ENCODE measurements at regions not wholly inside any gene's neighbourhood (a gene's known extent, or its start where the extent isn't known, plus 50 kb on each side); places are given as distances from the start of the nearest gene placed in this dataset.
"Not testable (repeated sequence)": the region's sequence is repeated elsewhere in the genome, so short reads cannot be mapped to it uniquely, and the experiment has no call there.

DNA sequence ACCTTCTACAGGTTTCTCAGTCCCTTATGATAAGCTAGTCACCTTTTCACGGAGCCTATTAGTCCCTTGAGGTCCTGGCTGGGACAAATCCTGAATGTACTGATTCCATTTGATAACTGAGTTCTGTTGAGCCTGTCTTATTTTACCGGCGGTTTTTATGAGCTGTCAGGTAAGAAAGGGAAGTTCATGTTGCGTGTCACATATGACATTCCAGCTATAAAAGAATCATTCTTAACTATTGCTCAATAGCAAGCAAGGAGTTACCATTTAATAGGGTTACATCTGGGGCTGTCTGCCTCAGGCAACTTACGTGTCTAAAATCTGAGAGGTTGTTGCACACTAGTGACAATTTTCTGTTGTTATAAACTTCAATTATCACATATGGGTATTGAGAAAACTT, 394.6 kb downstream of the TECRL start:
- DNase-seq (ENCODE audit: low spot score) = no peak

DNA sequence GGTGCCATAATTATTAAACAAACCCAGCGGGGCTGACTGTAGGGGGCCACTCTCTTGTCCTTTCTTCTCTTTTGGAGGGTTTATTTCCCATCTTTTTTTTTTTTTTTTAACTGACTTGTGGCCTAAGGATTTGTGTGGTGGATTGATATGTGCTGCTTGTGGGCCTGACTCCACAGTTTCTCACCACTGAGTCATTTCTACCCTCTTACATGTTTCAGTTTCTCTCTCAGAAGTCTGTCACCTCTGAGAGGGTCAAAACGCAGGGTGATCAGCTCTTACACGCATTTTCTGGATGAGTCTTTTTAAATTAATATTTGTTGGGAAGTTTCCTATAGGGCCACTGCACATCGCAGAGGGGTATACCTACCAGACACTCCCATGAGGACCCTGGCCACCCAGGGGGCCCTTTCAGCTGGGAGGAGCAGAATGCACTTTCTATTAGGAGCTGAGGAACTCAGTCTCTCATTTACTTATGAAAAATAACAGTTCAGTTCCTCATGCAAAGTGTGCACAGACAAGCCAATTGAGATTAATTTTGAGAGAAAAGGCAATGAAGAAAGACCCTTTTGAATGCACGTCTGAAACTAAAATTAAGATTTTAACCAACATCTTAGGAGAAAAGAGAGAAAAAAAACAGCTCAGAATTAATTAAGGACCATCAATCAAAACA, 407.9 kb downstream of the TECRL start:
- DNase-seq (ENCODE audit: low spot score) = no peak

DNA sequence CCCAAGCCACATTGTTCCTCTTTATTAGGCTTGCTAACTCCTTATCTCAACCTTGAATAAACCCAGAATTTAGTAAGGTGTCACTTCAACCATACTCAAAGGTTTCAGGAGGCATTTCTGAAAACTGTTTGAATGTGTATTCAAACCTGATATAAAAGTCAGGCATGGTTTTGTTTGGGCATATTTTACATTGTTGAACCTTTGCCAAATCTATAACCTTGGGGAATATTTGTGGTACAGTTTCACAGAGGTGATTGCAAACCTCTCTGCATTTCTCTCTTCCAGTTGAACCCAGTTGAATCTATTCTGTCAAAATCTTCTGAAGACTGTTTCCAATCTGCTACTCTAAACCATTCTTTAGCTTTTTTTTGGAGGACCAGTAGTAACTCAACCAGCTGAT, 409.0 kb downstream of the TECRL start:
- no peak for DNase-seq (ENCODE audit: low spot score)

DNA sequence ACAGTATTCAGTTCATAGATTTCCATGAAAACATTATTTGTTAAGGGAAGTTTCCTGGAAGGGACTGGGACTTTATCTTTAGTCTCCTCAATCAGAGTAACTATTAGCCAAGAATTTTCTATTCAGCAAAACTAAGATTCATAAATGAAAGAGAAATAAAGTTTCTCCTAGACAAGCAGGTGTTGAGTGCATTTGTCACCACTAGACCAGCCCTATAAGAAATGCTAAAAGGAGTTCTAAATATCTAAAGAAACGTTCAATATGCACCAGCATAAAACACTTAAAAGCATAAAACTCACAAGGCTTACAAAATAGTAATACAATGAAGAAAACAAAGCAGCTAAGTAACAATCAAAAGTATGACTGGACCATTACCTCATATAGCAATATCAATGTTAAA, 423.0 kb downstream of the TECRL start:
- no peak for DNase-seq (ENCODE audit: low spot score)

DNA sequence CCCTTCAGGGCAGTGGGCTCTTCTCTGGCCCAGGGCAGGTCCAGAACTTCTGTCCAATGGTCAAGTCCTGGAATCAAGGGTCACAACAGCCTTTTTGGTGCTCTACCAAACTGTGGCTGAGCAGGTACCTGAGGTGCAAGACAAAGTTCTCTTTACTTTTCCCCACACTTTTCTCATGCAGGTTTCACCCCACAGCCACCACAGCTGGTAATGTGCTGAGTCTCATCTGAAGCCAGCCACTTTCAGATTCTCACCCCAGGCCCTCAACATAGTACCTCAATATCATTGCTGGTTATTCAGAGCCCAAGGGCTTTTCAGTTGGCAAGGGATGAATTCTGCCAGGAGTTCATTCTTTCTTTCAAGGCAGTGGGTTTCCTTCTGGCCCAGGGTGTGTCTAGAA, 426.0 kb downstream of the TECRL start:
- DNase-seq (ENCODE audit: low spot score) = no peak

DNA sequence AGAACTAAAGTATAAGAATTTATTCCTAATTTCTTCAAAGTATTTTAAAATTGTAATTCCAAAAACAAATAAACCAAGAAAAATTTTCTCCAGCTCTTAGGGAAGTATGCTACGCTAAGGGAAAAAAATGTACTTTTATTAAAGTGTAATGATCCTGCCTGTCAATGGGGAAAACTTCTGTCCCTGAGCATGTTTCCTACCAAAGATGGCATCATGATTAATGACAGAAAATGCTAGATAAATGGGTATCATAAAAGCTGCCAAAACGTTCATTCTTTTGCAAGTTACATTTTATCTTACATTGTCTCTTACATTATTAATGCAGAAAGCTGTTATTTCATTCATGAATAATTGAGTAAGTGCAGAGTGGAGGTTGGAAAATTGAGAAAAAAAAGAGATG, 443.4 kb downstream of the TECRL start:
- no peak for DNase-seq (ENCODE audit: low spot score)

DNA sequence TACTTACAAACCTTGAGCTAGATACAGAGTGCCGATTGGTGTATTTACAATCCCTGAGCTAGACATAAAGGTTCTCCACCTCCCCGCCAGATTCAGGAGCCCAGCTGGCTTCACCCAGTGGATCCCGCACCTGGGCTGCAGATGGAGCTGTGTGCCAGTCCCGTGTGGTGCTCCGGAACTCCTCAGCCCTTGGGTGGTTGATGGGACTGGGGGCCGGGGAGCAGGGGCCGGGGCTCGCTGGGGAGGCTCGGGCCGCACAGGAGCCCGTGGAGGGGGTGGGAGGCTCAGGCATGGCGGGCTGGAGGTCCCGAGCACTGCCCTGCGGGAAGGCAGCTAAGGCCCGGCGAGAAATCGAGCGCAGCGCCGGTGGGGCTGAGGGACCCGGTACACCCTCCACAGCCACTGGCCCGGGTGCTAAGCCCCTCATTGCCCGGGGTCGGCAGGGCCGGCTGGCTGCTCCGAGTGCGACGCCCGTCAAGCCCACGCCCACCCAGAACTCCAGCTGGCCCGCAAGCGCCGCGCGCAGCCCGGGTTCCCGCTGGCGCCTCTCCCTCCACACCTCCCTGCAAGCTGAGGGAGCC, 466.5 kb downstream of the TECRL start:
- not testable (repeated sequence) for DNase-seq (ENCODE audit: low spot score)

DNA sequence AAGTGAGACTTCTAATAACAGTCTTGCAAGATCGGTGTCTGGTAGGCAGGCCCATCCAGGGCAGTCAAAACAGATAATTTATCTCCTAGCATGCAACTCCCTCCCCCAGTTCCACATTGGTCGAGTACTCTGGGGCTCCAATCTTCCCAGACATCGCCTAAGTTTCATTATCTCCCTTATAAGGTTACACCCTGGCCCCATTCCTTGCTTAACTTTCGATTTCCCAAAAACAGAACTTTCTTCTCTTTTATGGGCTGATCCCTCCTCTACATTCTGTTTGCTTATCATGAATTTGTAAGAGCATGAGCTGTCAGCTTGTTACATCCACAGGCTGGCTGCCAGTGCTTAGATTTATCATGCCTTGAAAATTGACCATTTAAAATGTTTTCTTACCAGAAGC, 471.3 kb downstream of the TECRL start:
- DNase-seq (ENCODE audit: low spot score) = no peak

DNA sequence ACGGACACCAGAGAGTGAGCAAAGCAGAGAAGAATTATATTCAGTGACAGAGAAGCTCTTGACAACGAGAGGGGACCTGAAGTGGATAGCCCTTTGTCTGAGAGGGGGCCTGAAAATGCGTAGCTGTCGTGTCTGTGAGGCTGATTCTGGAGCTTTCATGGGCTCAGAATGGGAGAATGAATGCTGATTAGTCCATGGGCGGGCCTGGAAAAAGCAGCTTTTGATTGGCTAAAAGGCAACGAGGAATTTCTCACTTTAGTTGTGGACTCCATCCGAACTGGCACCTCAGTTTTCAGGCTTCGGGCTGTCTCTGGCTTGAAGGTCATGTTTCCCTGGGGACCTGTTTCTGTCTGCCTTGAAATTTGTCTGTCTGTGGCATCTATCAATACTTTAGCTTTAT, 487.1 kb downstream of the TECRL start:
- no peak for DNase-seq (ENCODE audit: low spot score)

DNA sequence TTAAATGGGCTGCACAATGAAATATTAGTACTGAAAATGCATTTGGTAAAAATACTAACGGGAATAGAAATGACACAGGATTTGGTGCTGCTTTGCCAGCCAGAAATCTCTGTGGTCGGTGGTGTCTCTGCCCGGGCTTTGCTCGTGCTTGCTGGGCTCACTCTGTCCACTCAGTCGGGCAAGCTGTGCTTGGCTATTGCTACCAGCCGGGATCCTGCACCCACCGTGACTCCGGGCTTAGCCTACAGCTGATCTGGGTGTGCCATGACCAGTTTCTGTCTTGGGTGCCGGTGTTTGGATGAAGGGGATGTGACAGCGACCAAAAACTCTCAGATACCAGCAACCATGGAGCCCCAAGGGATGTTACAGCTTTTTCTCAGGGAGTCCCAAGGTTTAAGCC, 487.7 kb downstream of the TECRL start:
- DNase-seq (ENCODE audit: low spot score) = no peak

DNA sequence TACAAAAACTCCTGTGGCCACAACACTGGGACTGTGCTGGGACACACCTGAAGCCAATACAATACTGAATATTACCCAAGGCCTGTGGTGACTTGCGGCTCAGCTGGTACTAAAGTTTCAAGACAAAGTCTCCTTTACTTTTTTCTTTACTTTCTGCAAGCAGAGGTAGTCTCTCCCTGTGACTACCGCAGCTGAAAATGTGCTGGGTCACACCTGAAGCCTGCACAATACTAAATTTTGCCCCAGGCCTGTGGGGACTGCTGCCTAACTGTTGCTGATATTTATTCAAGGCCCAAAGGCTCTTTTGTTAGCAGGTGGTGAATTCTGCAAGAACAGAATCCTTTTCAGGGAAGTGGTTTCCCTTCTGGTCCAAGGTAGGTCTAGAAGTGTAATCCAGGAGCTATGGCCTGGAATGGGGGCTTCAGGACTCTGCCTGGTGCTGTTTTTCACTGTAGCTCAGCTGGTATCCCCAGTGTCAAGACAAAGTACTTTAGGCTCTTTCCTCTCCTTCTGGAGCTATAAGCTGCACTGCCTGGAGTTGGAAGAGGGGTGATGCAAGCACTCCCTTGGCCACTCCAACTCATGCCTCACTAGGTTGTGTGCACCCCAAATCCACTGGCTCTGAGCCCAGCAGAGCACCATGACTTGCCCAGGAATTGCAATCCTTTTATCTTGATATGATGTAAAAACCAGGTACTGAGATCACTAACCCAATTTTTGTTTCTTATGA, 489.4 kb downstream of the TECRL start:
- DNase-seq (ENCODE audit: low spot score) = no peak

DNA sequence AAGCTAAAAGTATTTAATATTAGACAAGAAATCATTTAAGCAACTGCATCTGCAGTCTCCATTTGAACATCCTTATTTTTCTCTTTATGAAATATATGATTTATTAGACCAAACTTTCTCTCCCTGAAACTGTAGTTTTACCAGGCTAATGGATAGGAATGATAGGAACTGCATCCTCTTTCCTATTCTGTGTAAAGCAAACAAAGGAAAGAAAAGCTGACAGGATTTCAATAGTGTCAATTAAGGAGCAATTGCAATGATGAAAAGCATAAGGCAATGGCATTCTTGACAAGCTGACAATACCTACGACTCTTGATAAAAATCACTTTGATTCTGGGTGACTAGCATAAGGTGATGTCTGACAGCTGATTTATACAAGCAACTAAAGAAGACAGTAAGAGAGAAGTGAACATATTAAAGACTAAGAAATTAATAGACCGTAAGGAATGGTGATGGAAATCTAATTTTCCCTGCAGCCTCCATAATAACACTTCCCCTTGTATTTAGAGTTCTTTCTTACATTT, 502.5 kb downstream of the TECRL start:
- no peak for DNase-seq (ENCODE audit: low spot score)

DNA sequence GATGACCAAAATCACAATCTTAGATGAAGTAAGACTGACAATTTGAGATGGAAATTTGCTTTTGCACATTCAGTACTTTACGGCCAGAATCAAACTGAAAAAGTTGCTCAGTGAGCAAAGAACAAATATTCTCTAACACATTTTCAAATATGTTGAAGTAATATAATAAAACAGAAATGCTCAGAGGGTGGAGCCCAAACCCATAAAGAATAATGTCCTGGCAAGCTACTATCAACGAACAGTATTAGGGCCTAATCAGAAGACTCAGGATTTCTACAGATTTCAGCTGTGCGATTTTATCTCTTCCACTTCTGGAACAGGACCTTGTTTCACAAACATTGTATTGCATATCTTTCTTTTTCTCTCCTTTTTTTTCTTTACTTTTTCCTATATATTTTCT, 505.0 kb downstream of the TECRL start:
- no peak for DNase-seq (ENCODE audit: low spot score)

DNA sequence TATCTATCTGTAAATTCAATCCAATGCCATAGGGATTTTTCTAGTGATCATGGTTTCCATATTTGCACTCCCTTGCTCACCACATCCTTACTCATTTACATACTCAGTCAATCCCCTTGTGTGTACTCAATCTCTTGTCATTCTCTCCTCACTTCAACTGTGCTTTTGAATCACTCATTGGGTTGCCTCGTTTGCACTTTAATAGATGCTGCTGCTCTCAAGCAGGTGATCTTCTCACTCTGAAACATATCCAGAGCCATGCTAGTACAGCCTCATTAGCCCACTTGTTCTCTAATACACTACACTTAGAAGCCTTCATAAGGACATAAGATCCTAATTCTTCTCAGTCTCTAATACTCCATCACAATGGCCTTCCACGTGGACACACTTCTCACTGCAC, 507.9 kb downstream of the TECRL start:
- no peak for DNase-seq (ENCODE audit: low spot score)

DNA sequence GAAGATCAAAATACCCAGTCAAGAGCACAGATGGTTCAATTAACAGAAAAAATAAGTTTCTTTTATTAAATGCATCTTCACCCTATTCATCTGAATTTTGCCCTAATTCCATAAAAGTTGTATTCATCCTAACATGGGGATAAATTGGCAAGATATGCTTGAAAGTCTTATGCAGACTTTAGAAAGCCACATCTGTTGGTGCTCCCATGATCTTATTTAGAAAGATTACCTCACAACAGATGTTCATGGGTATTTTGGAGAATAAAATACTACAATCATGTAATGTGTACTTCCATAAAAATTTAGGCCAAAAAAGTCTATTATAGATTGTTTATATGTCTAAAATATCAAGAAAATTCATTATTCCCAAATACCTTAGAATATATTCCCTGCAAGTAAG, 510.3 kb downstream of the TECRL start:
- DNase-seq (ENCODE audit: low spot score) = no peak

DNA sequence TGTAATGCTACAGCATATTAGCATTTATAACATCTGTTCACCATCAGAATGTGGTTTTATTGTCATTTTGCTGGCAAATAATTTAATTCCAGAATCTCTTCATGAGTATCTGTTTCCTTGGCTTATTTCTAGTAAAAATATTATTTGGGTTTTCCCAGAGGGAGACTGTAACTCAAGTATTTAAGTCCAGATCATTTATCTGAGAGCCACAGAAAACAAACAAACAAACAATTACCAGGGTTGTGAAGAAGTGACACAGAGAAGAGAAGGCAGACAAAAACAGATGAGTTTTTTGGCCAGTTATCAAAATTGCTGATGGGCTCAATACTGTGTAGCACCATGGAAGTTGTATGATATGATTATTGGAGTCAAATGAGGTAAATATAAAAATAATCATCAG, 515.1 kb downstream of the TECRL start:
- no peak for DNase-seq (ENCODE audit: low spot score)

DNA sequence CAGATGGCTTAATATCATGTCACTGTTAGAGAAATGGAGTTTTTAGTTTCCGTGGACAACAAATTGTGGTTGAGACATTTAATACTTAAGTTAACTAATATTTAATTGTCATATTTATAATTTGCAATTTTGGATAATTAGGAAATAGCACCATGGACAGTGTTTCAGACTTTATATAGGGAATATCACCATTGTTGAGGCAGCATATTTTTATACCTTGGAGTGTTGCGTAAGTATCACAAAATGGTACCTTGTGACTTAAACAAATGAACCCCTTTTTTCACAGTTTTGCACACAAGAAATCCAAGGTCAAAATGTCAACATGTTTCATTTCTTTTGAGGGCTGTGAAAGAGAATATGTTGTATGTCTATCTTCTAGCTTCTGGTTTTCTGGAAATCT, 539.9 kb downstream of the TECRL start:
- DNase-seq (ENCODE audit: low spot score) = no peak

DNA sequence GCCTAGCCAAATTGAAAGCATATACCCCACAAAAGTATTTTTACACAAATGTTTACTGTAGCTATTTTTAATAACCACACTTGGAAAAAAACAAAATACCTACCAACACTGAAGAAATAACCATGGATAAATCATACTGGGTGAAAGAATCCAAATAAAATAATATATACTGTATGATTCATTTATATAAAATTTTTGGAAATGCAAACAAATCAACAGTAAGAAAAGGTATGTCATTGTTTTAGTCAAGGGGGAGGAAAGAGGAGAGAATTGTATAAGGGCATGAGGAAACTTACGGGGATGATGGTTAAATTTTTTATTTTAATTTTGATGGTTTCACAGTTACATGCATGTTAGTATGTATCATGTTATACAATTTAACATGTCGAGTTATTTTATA, 557.8 kb downstream of the TECRL start:
- DNase-seq (ENCODE audit: low spot score) = no peak

DNA sequence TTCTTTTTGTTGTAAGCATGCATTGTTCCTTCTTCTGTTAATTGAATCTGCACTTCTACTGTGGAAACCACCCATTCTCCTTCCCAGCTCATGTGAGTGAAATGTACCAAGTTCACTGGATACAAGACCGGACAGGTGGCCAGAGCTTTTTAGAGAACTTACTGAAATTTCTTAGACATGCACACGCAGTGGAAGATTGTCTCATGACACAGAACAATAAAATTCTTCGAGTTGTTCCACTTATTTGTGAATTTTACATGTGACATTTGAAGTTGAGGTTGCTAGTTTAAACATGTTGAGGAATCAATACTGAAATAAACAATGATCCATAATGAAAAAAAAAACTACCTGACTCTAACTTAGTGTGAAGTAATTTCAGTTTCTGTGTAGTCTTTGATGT, 568.0 kb downstream of the TECRL start:
- no peak for DNase-seq (ENCODE audit: low spot score)

DNA sequence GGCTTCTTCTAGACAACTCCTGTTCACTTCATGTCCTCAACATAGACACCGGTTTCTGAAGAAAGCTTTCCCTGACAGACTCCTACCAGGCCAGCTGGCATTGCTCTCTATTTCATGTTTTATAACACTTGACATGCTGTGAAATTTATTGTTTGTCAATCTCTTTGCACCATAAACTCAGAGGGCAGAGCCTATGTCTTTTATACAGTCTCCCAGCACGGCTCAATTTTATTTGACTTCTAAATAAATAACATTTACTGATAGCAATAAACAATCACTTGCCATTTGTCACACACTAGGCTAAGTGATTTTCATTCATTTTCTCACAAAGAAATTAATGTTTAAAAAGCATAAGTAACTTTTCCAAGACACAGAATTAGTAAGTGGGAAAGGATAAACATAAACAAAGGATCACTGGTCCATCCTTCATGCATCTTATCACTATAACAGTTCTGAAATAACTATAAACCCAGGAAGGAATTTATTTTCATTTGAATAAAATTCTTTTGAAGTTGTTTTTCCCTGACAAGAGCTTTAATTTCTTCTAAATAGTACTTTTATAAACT, 577.6 kb downstream of the TECRL start:
- DNase-seq (ENCODE audit: low spot score) = no peak

DNA sequence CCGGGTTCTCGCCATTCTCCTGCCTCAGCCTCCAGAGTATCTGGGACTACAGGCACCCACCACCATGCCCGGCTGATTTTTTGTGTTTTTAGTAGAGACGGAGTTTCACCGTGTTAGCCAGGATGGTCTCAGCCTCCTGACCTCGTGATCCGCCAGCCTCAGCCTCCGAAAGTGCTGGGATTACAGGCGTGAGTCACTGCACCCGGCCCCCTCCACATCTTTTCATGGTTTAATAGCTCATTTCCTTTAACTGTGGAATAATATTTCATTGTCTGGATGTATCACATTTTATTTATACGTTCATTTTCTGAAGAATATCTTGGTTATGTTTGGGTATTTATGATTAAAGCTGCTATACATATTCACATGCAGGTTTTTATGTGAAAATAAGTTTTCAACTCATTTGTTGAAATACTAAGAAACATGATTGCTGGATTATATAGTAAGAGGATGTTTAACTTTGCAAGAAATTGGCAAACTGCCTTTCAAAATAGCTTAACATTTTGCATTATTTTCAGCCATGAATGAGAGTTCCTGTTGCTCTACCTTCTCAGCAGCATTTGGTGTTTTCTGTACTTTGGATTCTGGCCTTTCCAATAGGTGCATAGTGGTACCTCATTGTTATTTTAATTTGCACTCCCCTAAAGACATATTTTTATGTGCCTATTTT, 591.9 kb downstream of the TECRL start:
- no peak for DNase-seq (ENCODE audit: low spot score)

DNA sequence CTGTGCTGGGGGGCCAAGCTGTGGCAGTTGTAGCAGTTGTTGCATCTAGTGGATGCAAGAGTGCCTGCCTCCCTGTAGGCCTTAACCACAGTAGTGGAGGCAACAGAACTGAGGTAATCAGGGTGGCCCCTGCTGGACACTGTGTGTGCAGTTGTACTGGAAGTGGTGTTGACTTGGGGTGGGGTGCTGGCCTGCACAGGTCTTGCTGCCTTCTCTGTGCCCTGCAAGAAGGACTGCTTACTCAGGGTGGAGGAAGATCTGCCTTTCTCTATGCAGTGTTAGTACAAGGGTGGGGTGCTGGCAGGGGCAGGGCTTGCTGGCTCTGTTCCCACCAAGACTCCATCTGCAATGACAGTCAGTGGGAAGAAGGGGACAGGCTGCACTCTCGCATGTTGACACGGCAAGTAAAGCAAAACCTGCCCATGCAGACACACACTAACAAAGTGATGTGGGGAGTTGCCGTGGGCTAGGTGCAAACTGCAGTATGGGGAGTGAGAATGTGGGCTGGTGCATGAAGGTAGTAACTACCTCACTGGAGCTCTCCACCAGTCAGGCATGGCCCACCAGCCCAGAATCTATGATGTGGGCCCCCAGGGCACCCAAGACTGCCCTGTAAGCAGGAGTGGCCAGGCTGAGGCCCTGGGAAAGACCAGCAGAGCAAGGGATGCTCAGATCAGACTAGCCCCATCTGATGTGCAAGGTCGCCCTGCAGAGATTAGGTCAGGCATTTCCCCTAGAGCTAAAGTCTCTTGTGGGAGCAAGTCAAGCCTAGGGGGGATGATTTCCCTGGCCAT, 594.9 kb downstream of the TECRL start:
- no peak for DNase-seq (ENCODE audit: low spot score)
